Thoracic aorta (tissue), 2 donors: ENCODE measurements at regions not wholly inside any gene's neighbourhood (a gene's known extent, or its start where the extent isn't known, plus 50 kb on each side); places are given as distances from the start of the nearest gene placed in this dataset.

Experiments
- ATAC-seq: fragments of 150-250 bp; one replicate; pipeline ENCODE4 v1.8.0; 2017; ENCODE audit warnings: low read depth; ENCODE audit not compliant: insufficient number of reproducible peaks, low FRiP score
- DNase-seq: peaks from one replicate; pipeline ENCODE4 v3.0.0-alpha.2; 2020; ENCODE audit warnings: low spot score
- H3K27ac ChIP-seq, 2 donors: fragments of 200-600 bp; sonication (generic); 1 replicate in 1 of 2; 2 replicates in 1 of 2; pipeline ENCODE4 v1.5.1; 2016; ENCODE audit warnings: mild to moderate bottlenecking in 2 of 2, moderate library complexity in 2 of 2
- H3K27me3 ChIP-seq: fragments of 200-600 bp; sonication (generic); replicated peaks from 2 replicates; pipeline ENCODE4 v1.6.0; 2016; ENCODE audit warnings: mild to moderate bottlenecking; ENCODE audit not compliant: insufficient read depth
- H3K36me3 ChIP-seq: fragments of 200-600 bp; sonication (generic); one replicate; pipeline ENCODE4 v1.5.1; 2016
- H3K4me1 ChIP-seq, 2 donors: fragments of 200-600 bp; sonication (generic); 1 replicate in 1 of 2; 2 replicates in 1 of 2; pipeline versions ENCODE4 v1.5.1 to v1.6.0; 2016; ENCODE audit warnings: low read depth in 2 of 2, mild to moderate bottlenecking in 1 of 2; ENCODE audit not compliant: control insufficient read depth in 1 of 2
- H3K4me3 ChIP-seq: fragments of 200-600 bp; sonication (generic); 2 replicates; pipeline ENCODE4 v1.5.1; 2016; ENCODE audit warnings: mild to moderate bottlenecking
- H3K9me3 ChIP-seq: fragments of 200-600 bp; sonication (generic); 2 replicates; pipeline ENCODE4 v1.5.1; 2016
- CTCF ChIP-seq: fragments of 200-600 bp; sonication (generic); IDR thresholded peaks from one replicate; pipeline ENCODE4 v1.5.1; 2019; ENCODE audit warnings: antibody characterized with exemption

- ATAC-seq (no peak), DNase-seq (no peak)
- Histone ChIP-seq H3K27ac (no peak overlapping the region), H3K27me3 (no peaks in the 10 kb centered on the region), H3K9me3 (no peaks in the 10 kb centered on the region), H3K4me3 (no peak overlapping the region), H3K36me3 (no peaks in the 10 kb centered on the region), H3K4me1 (peaks cover 0 to 3% of the 10 kb centered on the region in 2 donors)
- TF ChIP-seq CTCF, result no peak
Observed at GRCh38 chr3:151578495-151578894, 117.6 kb upstream of the IGSF10 start.

GRCh38 chr3:151576511-151577137 is 115.8 kb upstream of the IGSF10 start:
- TF ChIP-seq CTCF, result no peak
- Histone ChIP-seq H3K27ac (no peak overlapping the region), H3K36me3 (no peaks in the 10 kb centered on the region), H3K27me3 (no peaks in the 10 kb centered on the region), H3K4me3 (no peak overlapping the region), H3K9me3 (no peaks in the 10 kb centered on the region), H3K4me1 (peaks cover 0 to 3% of the 10 kb centered on the region in 2 donors)
- ATAC-seq (no peak), DNase-seq (no peak)

GRCh38 chr3:151568184-151568583 is 107.3 kb upstream of the IGSF10 start:
- ATAC-seq (no peak), DNase-seq (no peak)
- Histone ChIP-seq H3K36me3 (no peaks in the 10 kb centered on the region), H3K4me1 (peaks cover 0 to 7% of the 10 kb centered on the region in 2 donors), H3K9me3 (no peaks in the 10 kb centered on the region), H3K4me3 (no peak overlapping the region), H3K27ac (no peak overlapping the region), H3K27me3 (no peaks in the 10 kb centered on the region)
- no peak for TF ChIP-seq CTCF

- Histone ChIP-seq H3K9me3 (no peaks in the 10 kb centered on the region), H3K27ac (no peak overlapping the region), H3K4me1 (peaks cover 0 to 7% of the 10 kb centered on the region in 2 donors), H3K27me3 (no peaks in the 10 kb centered on the region), H3K36me3 (no peaks in the 10 kb centered on the region), H3K4me3 (no peak overlapping the region)
- ATAC-seq, result no peak
- no peak for DNase-seq
- no peak for TF ChIP-seq CTCF
Observed at GRCh38 chr3:151567477-151567876, 106.6 kb upstream of the IGSF10 start.

GRCh38 chr3:151564261-151564660 is 103.4 kb upstream of the IGSF10 start:
- Histone ChIP-seq H3K36me3 (no peaks in the 10 kb centered on the region), H3K27ac (no peak overlapping the region), H3K9me3 (no peaks in the 10 kb centered on the region), H3K4me3 (no peak overlapping the region), H3K27me3 (no peaks in the 10 kb centered on the region), H3K4me1 (peaks cover 0 to 18% of the 10 kb centered on the region in 2 donors)
- TF ChIP-seq CTCF, result no peak
- ATAC-seq (no peak), DNase-seq (no peak)
